Gastrocnemius medialis (tissue), 4 donors: ENCODE measurements at regions not wholly inside any gene's neighbourhood (a gene's known extent, or its start where the extent isn't known, plus 50 kb on each side); places are given as distances from the start of the nearest gene placed in this dataset.

Experiments
- CTCF ChIP-seq, 5 experiments: fragments of 450-650 bp in 3 of 5; fragments of 200-600 bp in 2 of 5; sonication (generic) in 2 of 5; IDR thresholded peaks in 4 of 5; conservative IDR thresholded peaks in 1 of 5; 1 replicate in 4 of 5; 2 replicates in 1 of 5; pipeline ENCODE4 v1.5.1; 2016 to 2019; ENCODE audit warnings: antibody characterized with exemption in 5 of 5, mild to moderate bottlenecking in 3 of 5, moderate library complexity in 3 of 5
- POLR2A ChIP-seq, 2 donors: fragments of 450-650 bp; IDR thresholded peaks; one replicate each; pipeline ENCODE4 v1.6.1; 2017; ENCODE audit warnings: antibody characterized with exemption in 2 of 2, mild to moderate bottlenecking in 2 of 2, moderate library complexity in 2 of 2

GRCh38 chr16:54657709-54658102, 273.0 kb upstream of the IRX5 start:
- TF ChIP-seq CTCF (IDR thresholded peaks at IDR 0.05 in 4 of 5, conservative IDR thresholded peaks at IDR 0.05 in 1 of 5) (no peak), POLR2A (IDR thresholded peaks at IDR 0.05) (no peak)
